ENCODE measurements at regions not wholly inside any gene's neighbourhood (a gene's known extent, or its start where the extent isn't known, plus 50 kb on each side); places are given as distances from the start of the nearest gene placed in this dataset.

DNA sequence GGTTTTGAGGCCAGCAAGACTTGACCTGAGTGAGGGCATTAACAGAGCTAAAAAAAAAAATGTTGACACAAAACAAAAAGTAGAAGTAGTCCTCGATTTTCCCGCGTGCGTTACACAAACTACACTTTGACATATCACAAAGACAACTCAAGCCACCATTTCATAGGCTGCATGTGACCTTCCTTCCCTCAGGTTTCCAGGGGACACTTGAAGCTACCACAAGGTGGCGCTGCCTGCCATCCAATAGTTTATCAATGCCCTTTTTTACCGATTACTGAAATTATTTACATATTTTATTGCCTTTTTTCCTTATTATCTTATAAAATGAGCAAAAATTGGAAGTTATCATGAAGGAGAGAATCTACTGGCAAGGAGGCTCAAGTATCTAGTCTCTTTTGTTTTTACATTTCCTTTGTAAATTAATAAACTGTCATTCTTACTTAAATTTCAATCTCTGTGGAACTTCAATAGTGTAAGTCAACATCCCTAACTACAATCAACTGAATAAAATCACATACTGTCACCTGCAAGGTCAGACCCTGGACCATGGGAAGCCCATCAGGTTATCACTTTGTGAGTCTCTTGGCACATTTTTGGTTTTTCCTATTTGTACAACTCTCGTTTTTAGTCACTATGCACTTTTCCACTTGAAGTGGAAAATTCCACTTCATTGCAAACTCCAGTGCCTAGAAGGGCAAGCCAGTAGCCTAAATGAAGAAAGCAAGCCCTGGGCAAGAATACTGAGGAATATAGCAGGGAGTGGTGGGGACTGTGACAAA, 84.6 kb upstream of the CPSF6 start:
- TF ChIP-seq, protein P1, sequence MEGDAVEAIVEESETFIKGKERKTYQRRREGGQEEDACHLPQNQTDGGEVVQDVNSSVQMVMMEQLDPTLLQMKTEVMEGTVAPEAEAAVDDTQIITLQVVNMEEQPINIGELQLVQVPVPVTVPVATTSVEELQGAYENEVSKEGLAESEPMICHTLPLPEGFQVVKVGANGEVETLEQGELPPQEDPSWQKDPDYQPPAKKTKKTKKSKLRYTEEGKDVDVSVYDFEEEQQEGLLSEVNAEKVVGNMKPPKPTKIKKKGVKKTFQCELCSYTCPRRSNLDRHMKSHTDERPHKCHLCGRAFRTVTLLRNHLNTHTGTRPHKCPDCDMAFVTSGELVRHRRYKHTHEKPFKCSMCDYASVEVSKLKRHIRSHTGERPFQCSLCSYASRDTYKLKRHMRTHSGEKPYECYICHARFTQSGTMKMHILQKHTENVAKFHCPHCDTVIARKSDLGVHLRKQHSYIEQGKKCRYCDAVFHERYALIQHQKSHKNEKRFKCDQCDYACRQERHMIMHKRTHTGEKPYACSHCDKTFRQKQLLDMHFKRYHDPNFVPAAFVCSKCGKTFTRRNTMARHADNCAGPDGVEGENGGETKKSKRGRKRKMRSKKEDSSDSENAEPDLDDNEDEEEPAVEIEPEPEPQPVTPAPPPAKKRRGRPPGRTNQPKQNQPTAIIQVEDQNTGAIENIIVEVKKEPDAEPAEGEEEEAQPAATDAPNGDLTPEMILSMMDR (IDR thresholded peaks at IDR 0.05; ENCODE audit: low read depth, low read length, poor library complexity, severe bottlenecking): peak; percentile 86
- no peak for TF ChIP-seq EZH2phosphoT487 (IDR thresholded peaks at IDR 0.05; ENCODE audit: borderline replicate concordance, low read length)

Measured in DOHH2 (cell line).